Muscle of leg (tissue), 3 donors: ENCODE measurements at regions not wholly inside any gene's neighbourhood (a gene's known extent, or its start where the extent isn't known, plus 50 kb on each side); places are given as distances from the start of the nearest gene placed in this dataset.
A peak's percentile ranks its signal among the peaks of the same experiment; 100 is the strongest.
"Not testable (repeated sequence)": the region's sequence is repeated elsewhere in the genome, so short reads cannot be mapped to it uniquely, and the experiment has no call there.

Source experiments
- DNase-seq: peaks from one replicate; pipeline ENCODE4 v3.0.0; 2013
- H3K27ac ChIP-seq: one replicate; pipeline ENCODE4 v1.5.1; 2013; ENCODE audit warnings: mild to moderate bottlenecking, low read length, control low read depth
- H3K27me3 ChIP-seq: one replicate; pipeline ENCODE4 v1.6.1; 2013; ENCODE audit warnings: low read length; ENCODE audit not compliant: control insufficient read depth, insufficient read depth
- H3K36me3 ChIP-seq: one replicate; pipeline ENCODE4 v1.6.1; 2013; ENCODE audit warnings: low read length; ENCODE audit not compliant: control insufficient read depth, insufficient read depth
- H3K4me1 ChIP-seq: one replicate; pipeline ENCODE4 v1.6.1; 2013; ENCODE audit warnings: low read length; ENCODE audit not compliant: control insufficient read depth, insufficient read depth
- H3K4me3 ChIP-seq: one replicate; pipeline ENCODE4 v1.5.1; 2013; ENCODE audit warnings: low read length, control low read depth
- H3K9me3 ChIP-seq: replicated peaks from 2 replicates; pipeline ENCODE4 v1.6.1; 2013; ENCODE audit warnings: low read depth, low read length; ENCODE audit not compliant: control insufficient read depth
- WGBS: methylation state at CpG from one replicate; pipeline ENCODE4 v1.1.5; 2013; ENCODE audit warnings: missing lambda C conversion rate; ENCODE audit not compliant: insufficient coverage; 5-methylcytosine and 5-hydroxymethylcytosine counted together

GRCh38 chr7:94314413-94315410 lies 80.0 kb upstream of the COL1A2 start:
- no peak for DNase-seq
- no peaks in the 10 kb centered on the region for H3K4me1 ChIP-seq
- no peaks in the 10 kb centered on the region for H3K27me3 ChIP-seq
- H3K9me3 ChIP-seq: no peaks in the 10 kb centered on the region
- 40% methylated on average over 1 of the region's 5 CpGs for WGBS
- no peak overlapping the region for H3K4me3 ChIP-seq
- no peaks in the 10 kb centered on the region for H3K36me3 ChIP-seq
- no peak overlapping the region for H3K27ac ChIP-seq

- no CpG with 5 or more reads among the region's 1 CpG for WGBS
Observed at GRCh38 chr7:94321138-94321537, 73.6 kb upstream of the COL1A2 start.

GRCh38 chr7:94323844-94324243 lies 70.9 kb upstream of the COL1A2 start:
- no peaks in the 10 kb centered on the region for H3K36me3 ChIP-seq
- peaks cover 4% of the 10 kb centered on the region for H3K4me1 ChIP-seq
- peaks cover 5% of the 10 kb centered on the region for H3K9me3 ChIP-seq
- WGBS: 49% methylated on average over 2 of the region's 4 CpGs
- peak; percentile 92 for DNase-seq
- no peaks in the 10 kb centered on the region for H3K27me3 ChIP-seq
- H3K4me3 ChIP-seq: no peak overlapping the region
- H3K27ac ChIP-seq: peak overlapping the region; percentile 92

More at GRCh38 chr7:94321138-94321537, 73.6 kb upstream of the COL1A2 start:
- not testable (repeated sequence) for H3K9me3 ChIP-seq, H3K4me3 ChIP-seq, H3K27me3 ChIP-seq, H3K4me1 ChIP-seq, DNase-seq, H3K27ac ChIP-seq, H3K36me3 ChIP-seq

GRCh38 chr7:94324380-94325121 lies 70.1 kb upstream of the COL1A2 start:
- no CpG with 5 or more reads among the region's 2 CpGs for WGBS
- Histone ChIP-seq H3K27me3 (no peaks in the 10 kb centered on the region), H3K4me3 (no peak overlapping the region), H3K9me3 (peaks cover 5% of the 10 kb centered on the region), H3K4me1 (peaks cover 4% of the 10 kb centered on the region), H3K27ac (peak overlapping the region; percentile 92), H3K36me3 (no peaks in the 10 kb centered on the region)
- DNase-seq: peak; percentile 94

- H3K27ac ChIP-seq: peak overlapping the region; percentile 92
Observed at GRCh38 chr7:94325122-94325475, 69.6 kb upstream of the COL1A2 start.

GRCh38 chr7:94330269-94331020 lies 64.2 kb upstream of the COL1A2 start:
- no peaks in the 10 kb centered on the region for H3K36me3 ChIP-seq
- H3K27me3 ChIP-seq: no peaks in the 10 kb centered on the region
- 20% methylated on average over 1 of the region's 7 CpGs for WGBS
- H3K27ac ChIP-seq: peak overlapping the region; percentile 43
- H3K4me1 ChIP-seq: no peaks in the 10 kb centered on the region
- peak; percentile 74 for DNase-seq
- H3K4me3 ChIP-seq: no peak overlapping the region
- no peaks in the 10 kb centered on the region for H3K9me3 ChIP-seq

More at GRCh38 chr7:94325122-94325475, 69.6 kb upstream of the COL1A2 start:
- Histone ChIP-seq H3K9me3 (peaks cover 5% of the 10 kb centered on the region), H3K4me1 (peaks cover 4% of the 10 kb centered on the region), H3K36me3 (no peaks in the 10 kb centered on the region), H3K4me3 (no peak overlapping the region), H3K27me3 (no peaks in the 10 kb centered on the region)
- DNase-seq: no peak
- WGBS: no CpG with 5 or more reads among the region's 3 CpGs

- Histone ChIP-seq H3K27me3 (no peaks in the 10 kb centered on the region), H3K4me3 (no peak overlapping the region), H3K36me3 (no peaks in the 10 kb centered on the region), H3K4me1 (peaks cover 2% of the 10 kb centered on the region), H3K27ac (no peak overlapping the region), H3K9me3 (no peaks in the 10 kb centered on the region)
- no peak for DNase-seq
- 100% methylated on average over 2 of the region's 2 CpGs for WGBS
Observed at GRCh38 chr7:94332571-94332970, 62.1 kb upstream of the COL1A2 start.

GRCh38 chr7:94333810-94334209 lies 60.9 kb upstream of the COL1A2 start:
- no peaks in the 10 kb centered on the region for H3K27me3 ChIP-seq
- peaks cover 2% of the 10 kb centered on the region for H3K4me1 ChIP-seq
- no peaks in the 10 kb centered on the region for H3K36me3 ChIP-seq
- no peak overlapping the region for H3K4me3 ChIP-seq
- no peak overlapping the region for H3K27ac ChIP-seq
- no peaks in the 10 kb centered on the region for H3K9me3 ChIP-seq
- no peak for DNase-seq

GRCh38 chr7:94335586-94335985 lies 59.1 kb upstream of the COL1A2 start:
- no peak overlapping the region for H3K27ac ChIP-seq
- no peaks in the 10 kb centered on the region for H3K27me3 ChIP-seq
- DNase-seq: no peak
- H3K4me3 ChIP-seq: no peak overlapping the region
- H3K36me3 ChIP-seq: no peaks in the 10 kb centered on the region
- H3K4me1 ChIP-seq: peaks cover 2% of the 10 kb centered on the region
- H3K9me3 ChIP-seq: no peaks in the 10 kb centered on the region
- WGBS: no CpG with 5 or more reads among the region's 1 CpG

- Histone ChIP-seq H3K36me3 (no peaks in the 10 kb centered on the region), H3K4me1 (peaks cover 2% of the 10 kb centered on the region), H3K27me3 (no peaks in the 10 kb centered on the region), H3K9me3 (no peaks in the 10 kb centered on the region), H3K27ac (no peak overlapping the region), H3K4me3 (no peak overlapping the region)
- WGBS: 78% methylated on average over 1 of the region's 2 CpGs
- DNase-seq: no peak
Observed at GRCh38 chr7:94336009-94336408, 58.7 kb upstream of the COL1A2 start.
